Epithelial cell of proximal tubule (primary cell): ENCODE measurements at regions not wholly inside any gene's neighbourhood (a gene's known extent, or its start where the extent isn't known, plus 50 kb on each side); places are given as distances from the start of the nearest gene placed in this dataset.

Experiments used
- DNase-seq: peaks from one replicate; pipeline ENCODE4 v3.0.0-alpha.2; 2011; ENCODE audit warnings: low read depth
- H3K4me3 ChIP-seq: 2 replicates; pipeline ENCODE4 v1.5.1; 2011; ENCODE audit warnings: low read depth, mild to moderate bottlenecking, low read length
- TF ChIP-seq, protein P1 (sequence below): conservative IDR thresholded peaks from 2 replicates; pipeline ENCODE4 v1.5.1; 2012; ENCODE audit warnings: low read depth, mild to moderate bottlenecking, low read length

DNA sequence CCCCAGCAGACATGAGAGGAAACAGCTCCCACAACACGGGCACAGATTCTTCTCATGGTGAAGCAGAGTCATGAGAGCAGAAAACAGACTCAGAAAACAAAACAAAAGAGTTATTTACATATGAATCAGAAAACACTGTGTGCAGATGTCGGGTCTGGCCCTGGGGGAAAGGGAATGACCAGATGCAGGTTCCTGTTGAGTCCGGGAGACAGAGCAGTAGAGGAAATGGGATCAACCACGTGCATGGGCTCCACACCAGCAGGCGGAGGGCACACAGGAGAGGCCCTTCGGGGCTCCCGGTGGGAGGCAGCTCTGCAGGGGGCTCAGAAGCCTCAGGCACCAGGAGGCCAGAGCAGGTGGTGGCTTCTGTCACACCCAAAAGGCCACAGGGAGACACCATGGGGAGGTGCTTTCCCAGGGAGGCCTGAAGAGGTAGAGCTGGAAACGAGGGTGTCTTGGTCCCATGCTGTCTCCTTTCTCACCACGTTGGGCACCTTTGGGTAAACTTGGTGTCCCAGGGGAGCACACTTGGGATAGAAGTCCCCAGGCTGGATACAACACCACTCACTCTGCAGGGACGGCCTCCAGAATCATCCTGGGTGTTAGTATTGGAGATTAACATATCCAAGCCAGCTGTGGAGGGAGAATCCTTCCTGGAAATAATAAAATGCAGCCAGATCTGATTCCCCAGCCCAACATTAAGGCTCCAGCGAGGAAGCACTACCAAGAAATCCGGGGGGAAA lies 764.7 kb downstream of the BRD1 start:
- TF ChIP-seq, protein P1, sequence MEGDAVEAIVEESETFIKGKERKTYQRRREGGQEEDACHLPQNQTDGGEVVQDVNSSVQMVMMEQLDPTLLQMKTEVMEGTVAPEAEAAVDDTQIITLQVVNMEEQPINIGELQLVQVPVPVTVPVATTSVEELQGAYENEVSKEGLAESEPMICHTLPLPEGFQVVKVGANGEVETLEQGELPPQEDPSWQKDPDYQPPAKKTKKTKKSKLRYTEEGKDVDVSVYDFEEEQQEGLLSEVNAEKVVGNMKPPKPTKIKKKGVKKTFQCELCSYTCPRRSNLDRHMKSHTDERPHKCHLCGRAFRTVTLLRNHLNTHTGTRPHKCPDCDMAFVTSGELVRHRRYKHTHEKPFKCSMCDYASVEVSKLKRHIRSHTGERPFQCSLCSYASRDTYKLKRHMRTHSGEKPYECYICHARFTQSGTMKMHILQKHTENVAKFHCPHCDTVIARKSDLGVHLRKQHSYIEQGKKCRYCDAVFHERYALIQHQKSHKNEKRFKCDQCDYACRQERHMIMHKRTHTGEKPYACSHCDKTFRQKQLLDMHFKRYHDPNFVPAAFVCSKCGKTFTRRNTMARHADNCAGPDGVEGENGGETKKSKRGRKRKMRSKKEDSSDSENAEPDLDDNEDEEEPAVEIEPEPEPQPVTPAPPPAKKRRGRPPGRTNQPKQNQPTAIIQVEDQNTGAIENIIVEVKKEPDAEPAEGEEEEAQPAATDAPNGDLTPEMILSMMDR = no peak
- no peak for DNase-seq
- H3K4me3 ChIP-seq = no peak overlapping the region

DNA sequence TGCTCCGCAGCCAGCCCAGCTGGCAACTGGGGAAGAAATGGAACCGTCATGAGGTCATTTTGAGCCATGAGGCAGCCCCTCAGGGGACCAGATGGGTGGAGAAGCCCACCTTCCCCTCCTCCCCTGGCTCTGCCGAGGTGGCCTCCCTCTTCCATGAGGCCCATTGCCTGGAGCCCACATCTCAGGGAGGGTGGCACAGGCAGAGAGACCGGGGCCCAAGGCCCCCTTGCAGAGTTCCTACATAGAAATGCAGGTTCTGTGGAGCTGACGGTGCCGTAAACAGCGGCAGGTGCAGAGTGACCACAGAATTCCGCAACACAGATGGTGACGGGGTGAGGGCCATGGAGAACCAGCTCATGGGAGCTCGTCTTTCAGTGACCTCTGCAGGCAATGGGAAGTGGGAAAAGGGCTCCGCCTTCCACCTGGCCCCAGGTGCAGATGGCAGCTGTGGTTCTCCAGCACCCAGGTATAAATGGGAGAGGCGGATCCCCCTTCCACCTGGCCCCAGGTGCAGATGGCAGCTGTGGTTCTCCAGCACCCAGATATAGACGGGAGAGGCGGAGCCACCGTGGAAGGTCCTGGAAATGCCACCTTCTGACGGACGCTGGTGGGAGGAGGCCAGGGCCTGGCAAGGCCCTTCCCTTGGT lies 765.4 kb downstream of the BRD1 start:
- no peak for DNase-seq
- no peak overlapping the region for H3K4me3 ChIP-seq
- TF ChIP-seq, protein P1 = no peak

DNA sequence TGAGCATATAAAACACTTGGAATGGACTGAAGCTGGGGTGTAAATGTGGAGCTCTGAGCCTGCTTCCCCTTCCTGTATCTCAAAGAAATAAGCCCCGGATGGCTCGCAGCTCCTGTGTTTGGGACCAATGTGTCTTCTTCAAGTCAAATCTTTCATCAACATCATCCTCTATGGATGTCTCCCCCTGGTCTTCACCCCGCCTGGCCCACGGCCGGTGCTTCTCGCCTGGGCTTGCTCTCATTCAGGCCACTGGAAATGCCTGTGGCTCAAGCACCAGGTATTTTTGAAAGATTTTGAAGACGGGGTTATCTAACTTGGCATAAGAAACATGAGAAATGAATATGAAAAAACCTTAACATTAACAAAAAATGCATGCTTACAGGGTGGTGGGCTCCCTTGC lies 769.8 kb downstream of the BRD1 start:
- no peak overlapping the region for H3K4me3 ChIP-seq
- no peak for DNase-seq
- TF ChIP-seq, protein P1 = no peak

DNA sequence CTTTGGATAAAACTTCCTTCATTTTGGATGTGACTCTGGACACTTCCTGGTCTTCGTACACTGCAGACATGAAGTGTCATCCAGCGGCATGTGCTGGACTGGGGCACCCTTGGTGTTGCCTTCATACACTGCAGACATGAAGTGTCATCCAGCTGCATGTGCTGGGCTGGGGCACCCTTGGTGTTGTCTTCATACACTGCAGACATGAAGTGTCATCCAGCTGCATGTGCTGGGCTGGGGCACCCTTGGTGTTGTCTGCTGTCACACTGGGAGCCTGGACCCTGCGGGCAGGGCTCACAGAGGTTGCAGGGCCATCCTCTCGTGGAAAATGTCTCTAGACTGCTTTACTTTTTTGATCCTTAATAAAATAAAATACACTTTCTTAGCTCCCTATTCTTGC lies 771.4 kb downstream of the BRD1 start:
- no peak for DNase-seq
- TF ChIP-seq, protein P1 = no peak
- no peak overlapping the region for H3K4me3 ChIP-seq

GRCh38 chr22:49055406-49055805 lies 772.3 kb downstream of the BRD1 start:
- DNase-seq = no peak
- H3K4me3 ChIP-seq = no peak overlapping the region
- TF ChIP-seq, protein P1 = no peak

DNA sequence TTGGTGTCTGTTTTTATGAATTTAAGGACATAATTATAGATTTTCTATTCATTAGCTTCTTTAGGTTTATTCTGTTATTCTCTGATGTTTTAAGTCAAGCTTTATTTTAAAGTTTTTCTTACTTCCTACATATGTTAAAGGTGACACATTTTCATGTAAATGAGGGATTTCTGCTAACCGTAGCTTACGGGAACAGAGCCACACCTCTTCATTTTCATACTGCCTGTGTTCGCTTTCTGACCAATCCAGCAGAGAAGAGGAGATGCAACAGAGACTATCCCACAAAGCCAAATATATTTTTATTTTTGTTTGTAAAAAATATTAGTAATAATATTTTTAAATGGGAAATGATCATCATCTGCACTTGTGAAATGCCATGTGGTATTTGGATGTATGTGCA lies 774.1 kb downstream of the BRD1 start:
- TF ChIP-seq, protein P1 = no peak
- no peak overlapping the region for H3K4me3 ChIP-seq
- DNase-seq = no peak

- TF ChIP-seq, protein P1 = no peak
- H3K4me3 ChIP-seq = no peak overlapping the region
- DNase-seq = no peak
These were observed 775.1 kb downstream of the BRD1 start for GRCh38 chr22:49052560-49052959.
